Dermis blood vessel endothelial cell (primary cell): ENCODE measurements at regions not wholly inside any gene's neighbourhood (a gene's known extent, or its start where the extent isn't known, plus 50 kb on each side); places are given as distances from the start of the nearest gene placed in this dataset.
A peak's percentile ranks its signal among the peaks of the same experiment; 100 is the strongest.

Source experiments
- DNase-seq: peaks from one replicate; pipeline ENCODE4 v3.0.0; 2010

GRCh38 chr10:125513429-125514182, 169.4 kb downstream of the TEX36 start:
- DNase-seq: no peak

- no peak for DNase-seq
Measured at GRCh38 chr10:125510998-125511397, 172.0 kb downstream of the TEX36 start.

GRCh38 chr10:125505648-125506047, 177.3 kb downstream of the TEX36 start:
- no peak for DNase-seq

GRCh38 chr10:125502276-125502675, 180.7 kb downstream of the TEX36 start:
- DNase-seq: no peak

- no peak for DNase-seq
Measured at GRCh38 chr10:125495386-125495785, 187.6 kb downstream of the TEX36 start.

- DNase-seq: no peak
Measured at GRCh38 chr10:125494651-125495239, 188.2 kb downstream of the TEX36 start.

GRCh38 chr10:125491381-125491780, 191.6 kb downstream of the TEX36 start:
- DNase-seq: no peak

GRCh38 chr10:125489731-125490130, 193.2 kb downstream of the TEX36 start:
- peak; percentile 21 for DNase-seq

GRCh38 chr10:125485665-125486064, 197.3 kb downstream of the TEX36 start:
- no peak for DNase-seq

GRCh38 chr10:125484035-125484732, 198.8 kb downstream of the TEX36 start:
- no peak for DNase-seq

- no peak for DNase-seq
Measured at GRCh38 chr10:125482637-125483036, 200.3 kb downstream of the TEX36 start.

GRCh38 chr10:125482108-125482507, 200.9 kb downstream of the TEX36 start:
- DNase-seq: no peak

- peak; percentile 29 for DNase-seq
Measured at GRCh38 chr10:125479059-125479458, 203.9 kb downstream of the TEX36 start.

GRCh38 chr10:125475815-125476214, 207.1 kb downstream of the TEX36 start:
- no peak for DNase-seq

GRCh38 chr10:125473143-125473793, 209.7 kb downstream of the TEX36 start:
- DNase-seq: peak; percentile 4

- no peak for DNase-seq
Measured at GRCh38 chr10:125472010-125472607, 210.9 kb downstream of the TEX36 start.

GRCh38 chr10:125468278-125468677, 214.7 kb downstream of the TEX36 start:
- DNase-seq: no peak

GRCh38 chr10:125466685-125467084, 216.3 kb downstream of the TEX36 start:
- DNase-seq: no peak

- DNase-seq: no peak
Measured at GRCh38 chr10:125462845-125463244, 220.1 kb downstream of the TEX36 start.

GRCh38 chr10:125460326-125460725, 222.6 kb downstream of the TEX36 start:
- no peak for DNase-seq

- no peak for DNase-seq
Measured at GRCh38 chr10:125457406-125457805, 225.6 kb downstream of the TEX36 start.

GRCh38 chr10:125455855-125456254, 227.1 kb downstream of the TEX36 start:
- no peak for DNase-seq

GRCh38 chr10:125455431-125455830, 227.5 kb downstream of the TEX36 start:
- no peak for DNase-seq
